Right lobe of liver (tissue), 4 donors: ENCODE measurements at regions not wholly inside any gene's neighbourhood (a gene's known extent, or its start where the extent isn't known, plus 50 kb on each side); places are given as distances from the start of the nearest gene placed in this dataset.

Experiments used
- CTCF ChIP-seq, 4 donors: fragments of 200-600 bp in 3 of 4; fragments of 450-650 bp in 1 of 4; IDR thresholded peaks; one replicate each; pipeline versions ENCODE4 v1.5.1 to v1.8.0; 2016 to 2022; ENCODE audit warnings: antibody characterized with exemption in 4 of 4, mild to moderate bottlenecking in 2 of 4
- POLR2A ChIP-seq: fragments of 450-650 bp; IDR thresholded peaks from one replicate; pipeline ENCODE4 v1.6.1; 2017; ENCODE audit warnings: antibody characterized with exemption, mild to moderate bottlenecking
- donor health status: DM: no; HTN: no; CAD: no.
- donor health status: DM: no; HTN: no; CAD: no.
- donor health status: DM: no; HTN: yes; CAD: no.

DNA sequence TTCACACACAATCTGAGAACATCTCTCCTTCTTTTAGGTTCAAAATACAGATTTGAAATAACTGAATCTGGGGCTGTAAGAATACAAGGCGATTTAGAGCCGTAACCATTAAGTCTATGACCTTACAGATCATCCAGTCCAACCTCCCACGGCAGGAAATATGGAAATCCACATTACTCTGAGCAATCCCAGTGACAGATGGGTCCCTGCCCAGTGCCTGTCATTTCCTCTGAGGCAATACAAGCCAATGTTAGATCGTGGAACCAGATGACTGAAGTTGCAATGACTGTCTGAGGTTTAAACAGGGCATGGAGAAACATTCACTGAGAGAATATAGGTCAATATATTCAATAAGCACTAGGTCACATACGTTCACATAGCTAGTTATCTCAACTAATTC is 77.4 kb upstream of the OR5AK2 start:
- TF ChIP-seq CTCF (IDR thresholded peaks at IDR 0.05) (no peak), POLR2A (no peak)
